ENCODE measurements at regions not wholly inside any gene's neighbourhood (a gene's known extent, or its start where the extent isn't known, plus 50 kb on each side); places are given as distances from the start of the nearest gene placed in this dataset.

GRCh38 chr7:135853499-135853898 is 104.9 kb upstream of the FAM180A start:
- Histone ChIP-seq H3K27me3 (ENCODE audit: insufficient read depth, poor library complexity, severe bottlenecking) (no peaks in the 10 kb centered on the region), H3K27ac (replicated peaks) (no peak overlapping the region), H3K4me3 (replicated peaks; ENCODE audit: insufficient read depth, low read length) (no peak overlapping the region)
- no peak for DNase-seq (ENCODE audit: low read depth in 1 of 2, low spot score in 1 of 2)
- TF ChIP-seq CTCF (IDR thresholded peaks at IDR 0.05; ENCODE audit: insufficient read depth, low read length): no peak

GRCh38 chr7:135853008-135853407 is 104.4 kb upstream of the FAM180A start:
- DNase-seq (ENCODE audit: low read depth in 1 of 2, low spot score in 1 of 2): no peak
- Histone ChIP-seq H3K27ac (replicated peaks) (no peak overlapping the region), H3K4me3 (replicated peaks; ENCODE audit: insufficient read depth, low read length) (no peak overlapping the region), H3K27me3 (ENCODE audit: insufficient read depth, poor library complexity, severe bottlenecking) (no peaks in the 10 kb centered on the region)
- TF ChIP-seq CTCF (IDR thresholded peaks at IDR 0.05; ENCODE audit: insufficient read depth, low read length) (no peak), POLR2AphosphoS5 (IDR thresholded peaks at IDR 0.05; ENCODE audit: low read depth) (no peak), GABPA (IDR thresholded peaks at IDR 0.05; ENCODE audit: low read depth) (no peak), REST (IDR thresholded peaks at IDR 0.05; ENCODE audit: insufficient replicate concordance, low read depth) (no peak), SPI1 (IDR thresholded peaks at IDR 0.05; ENCODE audit: borderline replicate concordance, low read depth) (no peak)

GRCh38 chr7:135847242-135847641 is 98.6 kb upstream of the FAM180A start:
- DNase-seq (ENCODE audit: low read depth in 1 of 2, low spot score in 1 of 2): no peak
- Histone ChIP-seq H3K27me3 (ENCODE audit: insufficient read depth, poor library complexity, severe bottlenecking) (no peaks in the 10 kb centered on the region), H3K4me3 (replicated peaks; ENCODE audit: insufficient read depth, low read length) (no peak overlapping the region), H3K27ac (replicated peaks) (no peak overlapping the region)
- TF ChIP-seq SPI1 (IDR thresholded peaks at IDR 0.05; ENCODE audit: borderline replicate concordance, low read depth) (no peak), POLR2AphosphoS5 (IDR thresholded peaks at IDR 0.05; ENCODE audit: low read depth) (no peak), REST (IDR thresholded peaks at IDR 0.05; ENCODE audit: insufficient replicate concordance, low read depth) (no peak), CTCF (IDR thresholded peaks at IDR 0.05; ENCODE audit: insufficient read depth, low read length) (no peak), GABPA (IDR thresholded peaks at IDR 0.05; ENCODE audit: low read depth) (no peak)

GRCh38 chr7:135846339-135846738 is 97.7 kb upstream of the FAM180A start:
- DNase-seq (ENCODE audit: low read depth in 1 of 2, low spot score in 1 of 2): no peak
- Histone ChIP-seq H3K27me3 (ENCODE audit: insufficient read depth, poor library complexity, severe bottlenecking) (no peaks in the 10 kb centered on the region), H3K4me3 (replicated peaks; ENCODE audit: insufficient read depth, low read length) (no peak overlapping the region), H3K27ac (replicated peaks) (no peak overlapping the region)
- no peak for TF ChIP-seq GABPA (IDR thresholded peaks at IDR 0.05; ENCODE audit: low read depth)
- no peak for TF ChIP-seq CTCF (IDR thresholded peaks at IDR 0.05; ENCODE audit: insufficient read depth, low read length)
- no peak for TF ChIP-seq POLR2AphosphoS5 (IDR thresholded peaks at IDR 0.05; ENCODE audit: low read depth)
- no peak for TF ChIP-seq REST (IDR thresholded peaks at IDR 0.05; ENCODE audit: insufficient replicate concordance, low read depth)
- no peak for TF ChIP-seq SPI1 (IDR thresholded peaks at IDR 0.05; ENCODE audit: borderline replicate concordance, low read depth)

Data from HL-60 (cell line).